GM03348 (cell line): ENCODE measurements at regions not wholly inside any gene's neighbourhood (a gene's known extent, or its start where the extent isn't known, plus 50 kb on each side); places are given as distances from the start of the nearest gene placed in this dataset.
A peak's percentile ranks its signal among the peaks of the same experiment; 100 is the strongest.

Experiments
- DNase-seq: peaks from one replicate; pipeline ENCODE4 v3.0.0; 2012; ENCODE audit warnings: low spot score

- no peak for DNase-seq
These were observed 100.1 kb upstream of the NPHP3 start for GRCh38 chr3:132822266-132822665.

- DNase-seq: no peak
These were observed 99.1 kb upstream of the NPHP3 start for GRCh38 chr3:132821314-132821713.

- no peak for DNase-seq
These were observed 96.0 kb upstream of the NPHP3 start for GRCh38 chr3:132818251-132818650.

- no peak for DNase-seq
These were observed 95.5 kb upstream of the NPHP3 start for GRCh38 chr3:132817646-132818177.

GRCh38 chr3:132805071-132805470 is 82.9 kb upstream of the NPHP3 start:
- DNase-seq: peak; percentile 11

- peak; percentile 68 for DNase-seq
These were observed 82.3 kb upstream of the NPHP3 start for GRCh38 chr3:132804498-132804897.

GRCh38 chr3:132803889-132804288 is 81.7 kb upstream of the NPHP3 start:
- peak; percentile 10 for DNase-seq

GRCh38 chr3:132800958-132801357 is 78.7 kb upstream of the NPHP3 start:
- no peak for DNase-seq

GRCh38 chr3:132790806-132791205 is 68.6 kb upstream of the NPHP3 start:
- no peak for DNase-seq

GRCh38 chr3:132789959-132790358 is 67.8 kb upstream of the NPHP3 start:
- no peak for DNase-seq

- DNase-seq: peak; percentile 77
These were observed 66.1 kb upstream of the NPHP3 start for GRCh38 chr3:132788301-132788671.

GRCh38 chr3:132787616-132788300 is 65.5 kb upstream of the NPHP3 start:
- no peak for DNase-seq

- no peak for DNase-seq
These were observed 64.7 kb upstream of the NPHP3 start for GRCh38 chr3:132786890-132787289.

GRCh38 chr3:132785292-132785691 is 63.1 kb upstream of the NPHP3 start:
- no peak for DNase-seq

GRCh38 chr3:132784502-132785025 is 62.4 kb upstream of the NPHP3 start:
- no peak for DNase-seq

GRCh38 chr3:132783152-132783551 is 60.9 kb upstream of the NPHP3 start:
- DNase-seq: peak; percentile 61

GRCh38 chr3:132781922-132782321 is 59.7 kb upstream of the NPHP3 start:
- DNase-seq: no peak

- no peak for DNase-seq
These were observed 55.0 kb upstream of the NPHP3 start for GRCh38 chr3:132777171-132777570.

- no peak for DNase-seq
These were observed 50.9 kb upstream of the NPHP3 start for GRCh38 chr3:132773071-132773619.

GRCh38 chr3:132772252-132772651 is 50.0 kb upstream of the NPHP3 start:
- no peak for DNase-seq
